ENCODE measurements at regions not wholly inside any gene's neighbourhood (a gene's known extent, or its start where the extent isn't known, plus 50 kb on each side); places are given as distances from the start of the nearest gene placed in this dataset.

GRCh38 chr5:57568136-57568535, 85.5 kb upstream of the ACTBL2 start:
- TF ChIP-seq, protein P1, sequence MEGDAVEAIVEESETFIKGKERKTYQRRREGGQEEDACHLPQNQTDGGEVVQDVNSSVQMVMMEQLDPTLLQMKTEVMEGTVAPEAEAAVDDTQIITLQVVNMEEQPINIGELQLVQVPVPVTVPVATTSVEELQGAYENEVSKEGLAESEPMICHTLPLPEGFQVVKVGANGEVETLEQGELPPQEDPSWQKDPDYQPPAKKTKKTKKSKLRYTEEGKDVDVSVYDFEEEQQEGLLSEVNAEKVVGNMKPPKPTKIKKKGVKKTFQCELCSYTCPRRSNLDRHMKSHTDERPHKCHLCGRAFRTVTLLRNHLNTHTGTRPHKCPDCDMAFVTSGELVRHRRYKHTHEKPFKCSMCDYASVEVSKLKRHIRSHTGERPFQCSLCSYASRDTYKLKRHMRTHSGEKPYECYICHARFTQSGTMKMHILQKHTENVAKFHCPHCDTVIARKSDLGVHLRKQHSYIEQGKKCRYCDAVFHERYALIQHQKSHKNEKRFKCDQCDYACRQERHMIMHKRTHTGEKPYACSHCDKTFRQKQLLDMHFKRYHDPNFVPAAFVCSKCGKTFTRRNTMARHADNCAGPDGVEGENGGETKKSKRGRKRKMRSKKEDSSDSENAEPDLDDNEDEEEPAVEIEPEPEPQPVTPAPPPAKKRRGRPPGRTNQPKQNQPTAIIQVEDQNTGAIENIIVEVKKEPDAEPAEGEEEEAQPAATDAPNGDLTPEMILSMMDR (IDR thresholded peaks at IDR 0.05), result no peak
- TF ChIP-seq EZH2 (IDR thresholded peaks at IDR 0.05), result no peak
